ENCODE measurements at regions not wholly inside any gene's neighbourhood (a gene's known extent, or its start where the extent isn't known, plus 50 kb on each side); places are given as distances from the start of the nearest gene placed in this dataset.

GRCh38 chr12:47520029-47520428 is 185.8 kb downstream of the RPAP3 start:
- BruUV-seq (replicated peaks), result no TSS peak
- Histone ChIP-seq H3K9ac (ENCODE audit: low read length) (no peak overlapping the region), H3K27ac (ENCODE audit: low read length) (no peak overlapping the region), H4K20me1 (ENCODE audit: low read length) (no peaks in the 10 kb centered on the region), H3K4me2 (ENCODE audit: low read length) (no peak overlapping the region), H3F3A (ENCODE audit: low read length, unreplicated experiment) (no peaks in the 10 kb centered on the region), H3K79me2 (ENCODE audit: low read length) (no peaks in the 10 kb centered on the region), H3K36me3 (ENCODE audit: low read depth, low read length) (no peaks in the 10 kb centered on the region), H3K27me3 (ENCODE audit: low read length) (no peaks in the 10 kb centered on the region), H3K4me1 (ENCODE audit: insufficient read depth, low read length) (no peaks in the 10 kb centered on the region), H3K9me3 (ENCODE audit: low read length) (peaks cover 5% of the 10 kb centered on the region), H3K4me3 (ENCODE audit: low read length) (no peak overlapping the region), H2AFZ (ENCODE audit: low read length) (no peak overlapping the region), H3K9me2 (replicated peaks; ENCODE audit: low read length) (no peaks in the 10 kb centered on the region)
- ChIA-PET CTCF (no interaction called here), POLR2A (ENCODE audit: unreplicated experiment) (no interaction called here)
- no peak for ATAC-seq
- DNase-seq, result no peak
- TF ChIP-seq EZH2phosphoT487 (IDR thresholded peaks at IDR 0.05; ENCODE audit: borderline replicate concordance, low read length), result no peak
- TF ChIP-seq EZH2 (IDR thresholded peaks at IDR 0.05; ENCODE audit: low read length, unreplicated experiment), result no peak
- TF ChIP-seq, protein P1, sequence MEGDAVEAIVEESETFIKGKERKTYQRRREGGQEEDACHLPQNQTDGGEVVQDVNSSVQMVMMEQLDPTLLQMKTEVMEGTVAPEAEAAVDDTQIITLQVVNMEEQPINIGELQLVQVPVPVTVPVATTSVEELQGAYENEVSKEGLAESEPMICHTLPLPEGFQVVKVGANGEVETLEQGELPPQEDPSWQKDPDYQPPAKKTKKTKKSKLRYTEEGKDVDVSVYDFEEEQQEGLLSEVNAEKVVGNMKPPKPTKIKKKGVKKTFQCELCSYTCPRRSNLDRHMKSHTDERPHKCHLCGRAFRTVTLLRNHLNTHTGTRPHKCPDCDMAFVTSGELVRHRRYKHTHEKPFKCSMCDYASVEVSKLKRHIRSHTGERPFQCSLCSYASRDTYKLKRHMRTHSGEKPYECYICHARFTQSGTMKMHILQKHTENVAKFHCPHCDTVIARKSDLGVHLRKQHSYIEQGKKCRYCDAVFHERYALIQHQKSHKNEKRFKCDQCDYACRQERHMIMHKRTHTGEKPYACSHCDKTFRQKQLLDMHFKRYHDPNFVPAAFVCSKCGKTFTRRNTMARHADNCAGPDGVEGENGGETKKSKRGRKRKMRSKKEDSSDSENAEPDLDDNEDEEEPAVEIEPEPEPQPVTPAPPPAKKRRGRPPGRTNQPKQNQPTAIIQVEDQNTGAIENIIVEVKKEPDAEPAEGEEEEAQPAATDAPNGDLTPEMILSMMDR (conservative IDR thresholded peaks at IDR 0.05; ENCODE audit: low read depth, low read length), result no peak
- intact Hi-C loops (cut with micrococcal nuclease), result no loop called here

DNA sequence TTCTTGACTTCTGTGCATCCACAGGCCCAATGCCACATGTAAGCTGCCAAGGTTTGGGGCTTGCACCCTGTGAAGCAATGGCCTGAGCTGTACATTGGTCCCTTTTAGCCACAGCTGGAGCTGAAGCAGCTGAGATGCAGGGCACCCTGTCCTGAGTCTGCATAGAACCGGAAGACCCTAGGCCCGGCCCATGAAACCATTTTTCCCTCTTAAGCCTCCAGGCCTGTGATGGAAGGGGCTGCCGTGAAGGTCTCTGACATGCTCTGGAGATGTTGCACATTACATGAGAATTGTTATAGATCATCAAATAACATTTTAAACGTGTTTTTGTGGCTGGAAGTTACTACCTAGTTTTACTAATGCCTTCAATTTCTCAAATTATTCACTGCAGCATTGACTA is 188.7 kb downstream of the RPAP3 start:
- Histone ChIP-seq H3K9me3 (ENCODE audit: low read length) (peaks cover 5% of the 10 kb centered on the region), H3K27me3 (ENCODE audit: low read length) (no peaks in the 10 kb centered on the region), H3K4me2 (ENCODE audit: low read length) (no peak overlapping the region), H3K9ac (ENCODE audit: low read length) (no peak overlapping the region), H2AFZ (ENCODE audit: low read length) (no peak overlapping the region), H3K79me2 (ENCODE audit: low read length) (no peaks in the 10 kb centered on the region), H3F3A (ENCODE audit: low read length, unreplicated experiment) (no peaks in the 10 kb centered on the region), H3K4me1 (ENCODE audit: insufficient read depth, low read length) (no peaks in the 10 kb centered on the region), H3K9me2 (replicated peaks; ENCODE audit: low read length) (no peaks in the 10 kb centered on the region), H3K36me3 (ENCODE audit: low read depth, low read length) (no peaks in the 10 kb centered on the region), H4K20me1 (ENCODE audit: low read length) (no peaks in the 10 kb centered on the region), H3K4me3 (ENCODE audit: low read length) (no peak overlapping the region), H3K27ac (ENCODE audit: low read length) (no peak overlapping the region)
- TF ChIP-seq, protein P1 (conservative IDR thresholded peaks at IDR 0.05; ENCODE audit: low read depth, low read length), result no peak
- TF ChIP-seq EZH2phosphoT487 (IDR thresholded peaks at IDR 0.05; ENCODE audit: borderline replicate concordance, low read length), result no peak
- TF ChIP-seq EZH2 (IDR thresholded peaks at IDR 0.05; ENCODE audit: low read length, unreplicated experiment), result no peak
- no TSS peak for BruUV-seq (replicated peaks)
- intact Hi-C loops (cut with micrococcal nuclease), result no loop called here
- ATAC-seq, result no peak
- CTCF ChIA-PET, result no interaction called here
- POLR2A ChIA-PET (ENCODE audit: unreplicated experiment), result no interaction called here
- DNase-seq, result no peak

DNA sequence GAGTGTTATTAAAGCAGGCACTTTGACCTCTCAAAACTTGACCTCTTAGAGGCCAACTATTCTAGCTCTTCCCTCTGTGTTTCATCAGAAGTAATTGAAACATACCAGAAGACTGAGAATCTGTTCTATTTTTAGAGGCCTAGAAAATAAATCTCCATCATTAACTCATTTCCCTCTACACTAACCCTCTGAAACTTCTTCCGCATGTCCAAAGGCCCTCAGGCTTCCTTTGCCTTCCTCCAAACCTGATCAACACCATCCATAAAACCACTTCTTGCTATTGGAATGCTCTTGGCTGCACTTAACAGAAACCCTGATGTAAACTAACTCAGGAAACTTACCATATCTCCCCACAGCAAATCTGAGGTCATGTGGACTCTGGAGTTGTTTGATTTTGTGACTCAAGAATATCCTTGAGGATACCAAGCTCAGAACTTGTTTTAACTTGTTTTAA is 196.4 kb downstream of the RPAP3 start:
- H3K4me3 ChIP-seq (ENCODE audit: low read length), result no peak overlapping the region
- TF ChIP-seq EZH2 (IDR thresholded peaks at IDR 0.05; ENCODE audit: low read length, unreplicated experiment) (no peak), EZH2phosphoT487 (IDR thresholded peaks at IDR 0.05; ENCODE audit: borderline replicate concordance, low read length) (no peak)
- TF ChIP-seq, protein P1 (conservative IDR thresholded peaks at IDR 0.05; ENCODE audit: low read depth, low read length), result no peak
- no peak overlapping the region for H3K4me2 ChIP-seq (ENCODE audit: low read length)
- ChIA-PET CTCF (no interaction called here), POLR2A (ENCODE audit: unreplicated experiment) (no interaction called here)
- no peaks in the 10 kb centered on the region for H3K79me2 ChIP-seq (ENCODE audit: low read length)
- BruUV-seq (replicated peaks), result no TSS peak
- ATAC-seq (no peak), DNase-seq (no peak)
- no peaks in the 10 kb centered on the region for H4K20me1 ChIP-seq (ENCODE audit: low read length)
- H3K9me2 ChIP-seq (replicated peaks; ENCODE audit: low read length), result no peaks in the 10 kb centered on the region
- no peaks in the 10 kb centered on the region for H3K27me3 ChIP-seq (ENCODE audit: low read length)
- no peak overlapping the region for H2AFZ ChIP-seq (ENCODE audit: low read length)
- no peaks in the 10 kb centered on the region for H3F3A ChIP-seq (ENCODE audit: low read length, unreplicated experiment)
- peaks cover 13% of the 10 kb centered on the region for H3K4me1 ChIP-seq (ENCODE audit: insufficient read depth, low read length)
- no peak overlapping the region for H3K9ac ChIP-seq (ENCODE audit: low read length)
- H3K36me3 ChIP-seq (ENCODE audit: low read depth, low read length), result no peaks in the 10 kb centered on the region
- no peak overlapping the region for H3K27ac ChIP-seq (ENCODE audit: low read length)
- intact Hi-C loops (cut with micrococcal nuclease), result no loop called here
- no peaks in the 10 kb centered on the region for H3K9me3 ChIP-seq (ENCODE audit: low read length)

Data from PC-3 (cell line).